Tongue (tissue), 1 donor: ENCODE measurements at regions not wholly inside any gene's neighbourhood (a gene's known extent, or its start where the extent isn't known, plus 50 kb on each side); places are given as distances from the start of the nearest gene placed in this dataset.
"Not testable (repeated sequence)": the region's sequence is repeated elsewhere in the genome, so short reads cannot be mapped to it uniquely, and the experiment has no call there.

ENCODE experiments used
- DNase-seq: peaks from one replicate; pipeline ENCODE4 v3.0.0-alpha.2; 2015

DNA sequence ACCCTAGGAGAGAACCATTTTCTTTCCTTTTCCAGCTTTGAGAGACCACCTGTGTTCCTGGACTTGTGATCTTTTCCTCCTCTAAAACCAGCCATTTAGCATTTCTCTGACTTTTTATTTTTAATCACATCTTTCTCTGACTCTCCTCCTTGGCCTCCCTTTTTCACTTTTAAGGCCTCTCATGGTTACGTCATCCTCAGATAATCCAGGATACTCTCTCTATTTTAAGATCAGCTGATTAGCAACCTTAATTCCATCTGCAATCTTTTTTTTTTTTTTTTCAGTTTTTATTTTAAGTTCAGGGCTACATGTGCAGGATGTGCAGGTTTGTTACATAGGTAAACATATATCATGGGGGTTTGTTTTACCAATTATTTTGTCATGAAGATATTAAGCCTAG is 54.0 kb downstream of the RFPL4B start:
- no peak for DNase-seq

DNA sequence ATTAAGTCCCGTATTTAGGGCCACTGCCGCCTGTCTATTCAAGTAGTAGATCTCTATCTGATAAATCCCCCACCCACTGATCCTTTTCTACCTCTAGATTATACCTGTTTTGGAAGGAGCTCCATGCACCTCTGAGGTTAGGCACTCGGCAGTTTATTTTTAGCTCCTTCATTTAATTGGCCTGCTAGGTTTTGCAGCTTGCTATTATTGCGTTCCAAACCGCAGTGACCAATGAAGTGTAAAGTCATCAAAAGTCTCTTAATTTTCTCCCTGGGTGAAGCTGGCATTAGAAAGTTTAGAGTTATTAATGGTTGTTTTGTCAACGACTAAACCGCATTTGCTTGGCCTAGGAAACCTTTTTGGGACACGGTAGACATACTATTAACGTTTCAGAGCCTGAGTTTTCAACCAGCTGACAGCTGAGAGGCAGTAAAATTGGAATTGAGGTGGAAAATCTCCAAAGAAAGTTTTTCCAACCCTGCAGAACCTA is 60.0 kb downstream of the RFPL4B start:
- peak; percentile 24 for DNase-seq

DNA sequence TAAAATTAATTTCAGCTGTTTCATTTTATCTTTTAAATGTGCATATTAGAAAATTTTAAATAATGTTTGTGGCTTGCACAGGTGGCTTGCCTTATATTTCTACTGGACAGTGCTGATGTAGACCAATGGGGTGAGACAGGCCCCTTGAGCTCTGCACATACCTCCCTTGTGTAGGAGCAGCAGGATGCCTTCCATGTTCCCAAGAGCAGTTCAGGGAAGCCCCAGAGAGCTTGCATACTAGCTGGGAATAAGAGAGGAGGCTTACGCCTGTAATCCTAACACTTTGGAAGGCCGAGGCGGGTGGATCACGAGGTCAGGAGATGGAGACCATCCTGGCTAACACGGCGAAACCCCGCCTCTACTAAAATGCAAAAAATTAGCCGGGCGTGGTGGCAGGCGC is 61.4 kb downstream of the RFPL4B start:
- DNase-seq: no peak

DNA sequence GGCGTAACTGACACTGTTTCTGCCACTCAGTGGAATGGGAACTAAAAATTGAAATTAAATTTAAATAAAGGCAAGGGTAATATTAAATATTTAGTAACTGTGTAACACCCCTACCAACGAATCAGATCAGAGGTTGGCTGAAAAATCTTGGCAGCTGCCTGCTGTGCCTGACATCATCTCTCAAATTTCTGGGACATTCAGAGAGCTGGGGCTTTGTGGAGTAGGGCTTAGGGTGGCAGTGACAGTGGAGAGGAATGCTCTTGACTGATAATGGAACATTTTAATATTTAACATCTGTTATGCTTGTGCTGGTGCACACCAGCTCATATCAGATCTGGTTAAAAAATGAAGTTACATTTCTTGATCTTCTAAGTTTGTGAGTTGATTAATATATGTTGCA is 62.2 kb downstream of the RFPL4B start:
- DNase-seq: peak; percentile 75

DNA sequence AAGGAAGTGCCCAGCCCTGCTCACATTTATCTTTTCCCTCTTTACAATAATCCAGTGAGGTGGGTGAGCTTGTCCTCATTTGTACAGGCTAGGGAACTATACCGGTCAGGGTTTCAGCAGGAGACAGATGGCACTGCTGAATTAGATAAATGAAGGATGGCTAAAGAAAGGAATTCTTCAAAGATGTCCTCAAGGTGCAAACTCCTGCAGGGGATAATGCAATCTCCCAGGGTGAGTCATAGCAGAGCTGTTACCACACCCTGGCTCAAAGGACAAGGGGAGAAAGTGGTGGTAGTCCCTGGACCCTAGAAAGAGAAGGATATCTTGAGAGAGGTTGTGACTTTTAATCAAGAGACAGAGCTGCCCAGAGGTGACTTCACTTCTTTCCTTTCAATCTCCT is 66.7 kb downstream of the RFPL4B start:
- DNase-seq: no peak

DNA sequence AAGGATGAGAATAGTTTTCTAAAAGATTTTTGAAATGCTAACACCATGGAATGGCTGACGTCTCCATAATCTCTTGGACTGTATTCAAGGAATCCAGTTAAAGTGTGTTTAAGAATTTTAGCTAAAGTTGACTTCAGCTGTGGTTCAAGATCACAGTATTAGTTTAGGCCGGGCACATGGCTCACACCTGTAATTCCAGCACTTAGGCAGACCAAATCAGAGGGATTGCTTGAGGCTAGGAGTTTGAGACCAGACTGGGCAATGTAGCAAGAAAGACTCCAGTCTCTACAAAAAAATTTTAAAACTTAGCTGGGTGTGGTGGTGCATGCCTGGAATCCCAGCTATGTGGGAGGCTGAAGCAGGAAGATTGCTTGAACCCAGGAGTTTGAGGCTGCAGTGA is 68.2 kb downstream of the RFPL4B start:
- no peak for DNase-seq

DNA sequence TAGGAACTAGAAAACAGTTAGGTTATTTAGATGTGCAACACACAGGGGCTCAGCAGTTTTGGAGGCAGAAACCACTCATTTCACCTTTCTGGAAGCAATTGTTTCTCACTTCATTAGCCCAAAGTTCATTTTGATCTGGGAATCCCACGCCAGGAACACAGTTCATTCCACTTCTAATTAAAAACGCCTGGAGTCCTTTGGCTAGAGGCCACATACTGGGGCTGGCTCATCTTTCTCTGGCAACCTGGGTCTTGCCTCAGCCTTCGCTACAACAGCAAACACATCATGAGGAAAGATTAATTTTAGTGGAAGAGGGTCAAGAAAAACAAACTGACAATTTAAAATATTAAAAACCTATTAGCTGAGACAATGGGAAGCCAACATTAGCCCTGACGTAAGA is 69.7 kb downstream of the RFPL4B start:
- DNase-seq: peak; percentile 24

DNA sequence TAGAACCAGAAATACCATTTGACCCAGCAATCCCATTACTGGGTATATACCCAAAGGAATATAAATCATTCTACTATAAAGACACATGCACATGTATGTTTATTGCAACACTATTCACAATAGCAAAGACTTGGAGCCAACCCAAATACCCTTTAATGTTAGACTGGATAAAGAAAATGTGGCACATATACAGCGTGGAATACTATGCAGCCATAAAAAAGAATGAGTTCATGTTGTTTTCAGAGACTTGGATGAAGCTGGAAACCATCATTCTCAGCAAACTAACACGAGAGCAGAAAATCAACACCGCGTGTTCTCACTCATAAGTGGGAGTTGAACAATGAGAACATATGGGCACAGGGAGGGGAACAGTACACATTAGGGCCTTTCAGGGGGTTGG is 79.9 kb downstream of the RFPL4B start:
- DNase-seq: not testable (repeated sequence)

DNA sequence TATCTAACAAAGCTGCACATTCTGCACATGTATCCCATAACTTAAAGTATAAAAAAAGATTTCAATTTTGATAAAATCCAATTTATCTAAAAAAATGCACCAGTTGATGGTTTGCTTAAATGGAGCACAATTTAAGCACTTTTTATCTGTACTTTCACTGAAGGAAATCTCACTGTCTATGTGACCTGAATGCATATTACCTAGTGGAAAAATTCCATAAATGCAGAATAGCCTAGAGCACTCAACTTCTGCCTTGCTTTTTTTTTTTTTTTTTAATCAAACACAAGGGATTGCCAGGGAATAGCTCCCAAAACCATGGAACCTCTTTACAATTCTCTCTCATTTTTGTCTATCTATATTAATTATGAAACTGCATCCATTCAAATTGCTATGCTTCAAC is 80.4 kb downstream of the RFPL4B start:
- no peak for DNase-seq

DNA sequence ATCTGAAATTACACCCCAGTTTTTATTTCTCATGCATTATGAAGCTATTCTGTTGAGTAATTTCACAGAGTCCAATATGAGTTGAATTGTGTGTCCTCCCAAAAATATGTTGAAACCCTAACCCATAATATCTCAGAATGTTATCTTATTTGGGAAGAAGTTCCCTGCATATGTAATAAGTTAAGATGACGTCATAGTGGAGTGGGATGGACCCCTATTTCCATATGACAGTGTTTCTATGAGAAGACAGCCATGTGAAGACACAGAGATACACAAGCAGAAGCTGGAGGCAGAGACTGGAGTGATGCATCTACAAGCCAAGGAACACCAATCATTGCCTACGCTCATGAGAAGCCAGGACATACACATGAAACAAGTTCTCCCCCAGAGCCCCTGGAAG is 81.3 kb downstream of the RFPL4B start:
- DNase-seq: no peak

DNA sequence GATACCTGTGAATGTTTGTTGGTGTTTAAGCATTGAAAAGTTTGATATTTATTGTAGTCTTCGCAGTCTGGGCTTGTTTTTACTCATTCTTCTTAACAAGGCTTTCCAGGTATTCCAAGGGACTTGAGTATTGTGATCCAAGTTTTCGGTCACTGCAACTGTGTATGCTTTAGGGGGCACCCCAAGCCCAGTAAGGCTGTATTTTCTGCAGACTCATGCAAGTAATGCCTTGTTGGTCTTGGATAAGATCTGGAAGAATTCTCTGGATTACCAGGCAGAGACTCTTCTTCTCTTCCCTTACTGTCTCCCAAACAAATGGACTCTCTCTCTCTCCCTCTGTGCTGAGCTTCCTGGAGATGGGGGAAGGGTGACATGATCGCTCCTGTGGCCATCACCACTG is 82.1 kb downstream of the RFPL4B start:
- DNase-seq: peak; percentile 9

DNA sequence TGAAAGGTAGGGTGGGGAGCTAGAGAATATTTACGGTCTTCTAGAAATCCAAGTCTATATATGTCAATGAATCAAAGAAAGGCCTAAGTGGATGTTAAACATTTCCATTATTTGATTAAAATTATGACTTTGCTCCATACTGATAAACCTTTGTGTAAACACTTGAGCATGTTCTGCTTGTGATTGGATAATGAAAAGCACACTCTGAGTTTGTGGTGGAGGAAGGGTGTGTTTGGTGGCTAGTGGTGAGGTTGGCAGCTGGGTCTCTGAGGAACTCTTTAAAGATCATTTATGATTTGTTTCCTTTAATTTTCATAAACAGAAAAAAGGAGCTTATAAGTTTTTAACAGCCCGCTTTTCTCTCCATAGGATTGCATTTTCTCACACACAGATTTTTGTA is 84.7 kb downstream of the RFPL4B start:
- no peak for DNase-seq

DNA sequence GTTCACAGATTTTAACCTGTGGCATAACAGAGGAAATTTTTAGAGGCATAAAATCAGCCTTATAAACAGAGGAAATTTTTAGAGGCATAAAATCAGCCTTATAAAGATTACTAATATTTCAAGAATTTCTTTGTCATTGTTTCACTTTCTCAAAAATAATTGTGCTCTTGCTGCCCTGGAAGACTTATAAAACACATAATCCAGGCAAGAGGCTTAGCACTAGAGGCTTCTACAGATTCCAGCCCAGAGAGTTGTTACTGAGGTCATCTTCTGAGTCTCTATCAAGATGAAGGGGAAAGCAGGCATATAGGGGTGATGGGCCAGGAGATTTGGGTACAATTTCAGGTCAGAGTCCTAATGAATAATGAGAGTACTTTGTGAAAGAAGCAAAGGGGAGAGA is 85.7 kb downstream of the RFPL4B start:
- DNase-seq: no peak

DNA sequence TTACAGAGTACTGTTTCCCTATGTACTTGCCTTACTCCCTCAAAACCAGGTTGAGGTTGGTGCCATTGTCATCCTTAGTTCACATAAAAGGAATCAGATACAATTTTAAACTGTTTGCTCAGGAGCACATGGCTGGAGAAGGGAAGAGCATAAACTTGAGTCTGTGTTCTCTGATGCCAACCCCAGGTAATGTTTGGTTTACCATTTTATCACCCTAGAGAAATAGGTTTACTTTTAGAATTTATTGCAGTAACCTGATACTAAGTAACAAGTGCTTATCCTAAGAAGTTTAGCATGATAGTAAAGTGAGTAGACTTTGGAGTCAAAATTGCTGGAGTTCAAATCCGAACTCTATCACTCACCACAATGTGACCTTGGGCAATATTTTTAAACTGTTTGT is 86.3 kb downstream of the RFPL4B start:
- DNase-seq: no peak

DNA sequence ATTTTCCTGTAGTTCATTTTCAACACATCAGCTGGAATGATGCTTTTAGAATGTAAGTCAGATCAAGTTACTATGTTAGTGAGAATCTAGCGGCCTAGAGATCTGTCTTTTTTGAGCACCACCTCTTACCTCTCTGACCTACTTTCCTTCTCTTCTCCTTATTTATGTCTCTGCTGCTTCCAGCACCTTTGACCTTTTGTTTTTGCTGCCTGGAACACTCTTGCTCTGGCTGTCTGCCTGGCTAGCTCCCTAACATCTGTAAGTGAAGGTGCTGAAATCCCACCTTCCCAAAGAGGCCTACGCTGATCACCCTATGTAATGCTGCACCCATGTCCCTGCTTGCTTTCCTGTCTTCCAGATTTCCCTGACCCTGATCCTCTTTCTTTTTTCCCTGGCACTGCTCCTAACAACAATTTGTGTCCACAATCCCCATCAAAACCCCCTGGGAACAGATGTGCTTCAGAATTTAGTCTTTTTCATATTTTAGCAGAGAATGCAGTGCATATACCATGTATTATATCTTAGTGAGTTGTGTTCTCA is 87.8 kb downstream of the RFPL4B start:
- DNase-seq: peak; percentile 45

DNA sequence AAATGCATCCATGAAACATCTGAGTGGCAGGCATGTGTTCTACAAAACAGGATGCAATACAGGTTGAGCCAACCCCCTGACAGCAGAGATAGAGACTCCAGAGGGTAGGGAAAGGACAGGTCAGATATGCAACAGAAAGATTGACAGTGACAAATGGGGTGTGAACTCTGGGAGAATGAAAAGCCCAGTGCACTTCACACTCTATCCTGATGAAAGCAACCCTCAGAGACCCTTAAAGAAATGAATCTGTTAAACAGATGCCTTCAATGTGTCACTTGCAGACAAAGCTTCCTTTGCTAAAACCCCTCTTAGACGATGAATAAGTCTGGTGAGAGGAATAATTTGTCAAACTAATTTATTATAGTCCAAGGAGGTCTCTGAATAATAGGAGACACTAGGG is 89.9 kb downstream of the RFPL4B start:
- peak; percentile 51 for DNase-seq

DNA sequence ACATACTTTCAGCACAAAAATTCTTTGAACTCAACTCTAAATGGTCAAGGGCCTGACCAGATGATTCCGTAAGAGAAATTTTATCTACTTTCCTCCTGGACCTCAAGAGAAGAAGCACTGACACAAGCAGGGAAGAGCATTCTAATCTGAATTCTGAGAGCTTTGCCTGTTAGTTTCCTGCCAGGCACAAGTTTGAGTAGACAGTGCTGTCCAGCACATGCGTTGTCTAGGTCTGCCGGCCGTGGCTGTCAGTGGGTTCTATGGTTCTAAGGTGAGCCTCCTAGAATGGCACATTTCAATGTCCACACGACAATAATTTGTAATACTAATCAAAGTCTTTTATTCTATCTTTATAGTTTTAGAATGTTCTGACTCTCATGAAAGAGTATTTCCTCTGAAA is 91.9 kb downstream of the RFPL4B start:
- peak; percentile 19 for DNase-seq

DNA sequence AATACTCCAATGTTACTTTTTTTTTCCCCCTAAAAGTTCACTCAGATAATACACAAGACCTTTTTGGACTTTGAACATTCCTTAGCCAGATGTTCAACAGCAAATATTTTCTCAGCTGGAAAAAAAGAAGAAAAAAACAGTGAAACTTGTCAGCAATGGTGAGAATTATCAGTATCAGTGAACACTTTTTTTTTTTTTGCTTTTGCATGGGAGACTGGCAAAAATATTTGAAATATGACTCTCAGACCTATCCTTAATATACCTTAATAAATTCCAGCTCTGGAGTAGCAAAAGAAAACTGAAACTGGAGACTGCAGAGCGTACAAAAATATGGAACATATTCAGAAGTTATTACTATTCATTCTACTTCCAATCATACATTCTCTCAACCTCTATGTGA is 92.3 kb downstream of the RFPL4B start:
- DNase-seq: no peak

DNA sequence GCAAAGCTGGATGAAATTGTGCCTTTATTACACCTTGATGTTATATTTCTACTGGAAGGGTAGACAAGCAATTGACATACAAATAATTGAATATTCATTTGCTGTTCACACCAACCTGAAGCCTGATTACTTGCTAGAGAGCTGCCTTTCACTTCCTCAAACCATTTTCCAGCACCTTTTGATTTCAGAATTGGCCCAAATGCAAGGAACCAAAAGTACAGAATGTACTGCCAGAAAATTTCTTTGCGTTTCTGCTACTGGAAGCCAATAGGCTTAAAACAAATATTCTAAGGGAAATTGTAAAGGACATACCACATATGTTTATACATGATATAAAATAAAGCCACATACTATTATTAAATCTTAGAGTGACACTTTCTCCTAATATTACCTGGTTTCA is 94.5 kb downstream of the RFPL4B start:
- DNase-seq: peak; percentile 55

DNA sequence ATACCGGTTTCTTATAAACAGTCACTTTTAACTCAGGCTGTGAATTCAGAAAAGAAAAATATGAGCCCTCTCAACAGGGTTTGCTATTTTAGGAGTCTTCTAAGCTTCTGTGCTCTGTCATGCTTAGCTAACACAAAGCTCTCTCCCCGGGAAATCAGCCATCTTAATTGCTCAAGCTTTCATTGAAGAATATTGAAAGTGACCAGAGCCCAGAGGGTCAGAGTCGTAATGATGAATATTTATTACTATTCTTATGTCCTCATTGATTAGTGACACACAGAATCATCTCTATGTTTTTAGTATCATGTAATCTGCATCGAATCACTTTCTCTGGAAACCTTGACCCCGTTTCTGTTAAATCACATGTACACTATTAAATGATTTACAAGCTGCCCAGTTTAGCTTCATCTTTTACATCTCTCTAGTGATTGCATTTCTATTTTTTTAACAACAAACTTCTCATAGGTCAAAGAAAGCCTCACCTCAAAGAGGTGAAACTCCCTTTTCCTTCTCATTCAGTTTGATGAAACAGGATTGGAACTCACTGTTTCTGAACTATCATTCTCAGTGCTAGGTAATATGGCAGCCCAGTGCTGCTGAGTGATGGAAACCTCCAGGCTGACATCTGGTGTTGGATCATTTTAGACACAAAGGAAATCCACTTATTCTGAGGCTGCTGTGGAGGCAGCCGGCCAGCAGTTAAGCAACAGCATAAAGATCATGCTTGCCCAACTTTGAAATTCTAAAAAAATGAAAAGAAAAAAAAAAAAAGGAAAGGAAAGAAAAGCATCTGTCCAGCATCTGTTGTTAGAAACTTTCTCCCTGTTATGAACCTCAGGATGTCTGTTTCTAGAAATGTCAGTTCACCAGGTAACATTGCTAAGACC is 96.3 kb downstream of the RFPL4B start:
- peak; percentile 86 for DNase-seq

DNA sequence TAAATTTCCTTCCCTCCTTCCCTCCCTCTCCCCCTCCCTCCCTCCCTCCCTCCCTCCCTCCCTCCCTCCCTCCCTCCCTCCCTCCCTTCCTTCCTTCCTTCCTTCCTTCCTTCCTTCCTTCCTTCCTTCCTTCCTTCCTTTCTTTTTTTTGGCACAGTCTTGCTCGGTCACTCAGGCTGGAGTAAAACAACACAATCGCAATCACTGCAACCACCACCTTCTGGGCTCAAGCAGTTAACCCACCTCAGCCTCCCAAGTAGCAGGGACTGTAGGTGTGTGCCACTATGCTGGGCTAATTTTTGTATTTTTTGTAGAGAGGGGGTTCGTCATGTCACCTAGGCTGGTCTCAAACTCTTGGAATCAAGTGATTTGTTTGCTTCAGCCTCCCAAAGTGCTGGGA is 101.7 kb downstream of the RFPL4B start:
- DNase-seq: not testable (repeated sequence)

DNA sequence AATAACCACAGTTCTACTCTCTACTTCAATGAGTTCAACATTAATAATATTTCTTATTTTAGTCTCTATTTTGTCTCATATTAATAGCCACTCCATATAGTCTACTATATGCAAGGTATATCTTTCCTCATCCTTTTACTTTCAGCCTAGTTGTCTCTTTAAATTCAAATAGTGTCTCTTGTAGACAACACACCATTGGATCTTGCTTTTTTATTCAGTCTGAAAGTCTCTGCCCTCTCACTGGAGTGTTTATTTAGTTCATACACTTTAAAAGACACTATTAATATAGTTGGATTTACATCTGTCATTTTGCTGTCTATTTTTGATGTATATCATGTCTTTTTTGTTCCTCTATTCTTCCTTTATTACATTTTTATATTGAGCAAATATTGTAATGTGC is 103.5 kb downstream of the RFPL4B start:
- DNase-seq: no peak

DNA sequence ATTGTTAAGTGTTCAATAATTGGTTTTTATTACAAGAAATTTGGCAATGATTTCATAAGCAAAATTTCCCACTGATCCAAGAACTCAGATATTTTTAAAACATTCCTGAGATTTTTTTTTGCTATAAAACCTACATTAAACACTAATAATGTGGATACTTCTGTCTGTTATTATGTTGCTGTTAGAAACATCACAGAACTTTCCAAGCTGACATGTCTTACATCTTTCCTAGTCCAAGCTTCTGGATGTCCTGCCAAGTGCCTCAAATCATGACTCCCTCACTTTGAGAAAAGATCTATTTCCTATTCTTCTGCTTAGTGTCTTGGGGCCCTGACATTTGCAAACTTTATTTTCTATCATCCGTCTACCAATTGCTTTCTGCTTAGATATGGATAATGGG is 110.8 kb downstream of the RFPL4B start:
- no peak for DNase-seq

DNA sequence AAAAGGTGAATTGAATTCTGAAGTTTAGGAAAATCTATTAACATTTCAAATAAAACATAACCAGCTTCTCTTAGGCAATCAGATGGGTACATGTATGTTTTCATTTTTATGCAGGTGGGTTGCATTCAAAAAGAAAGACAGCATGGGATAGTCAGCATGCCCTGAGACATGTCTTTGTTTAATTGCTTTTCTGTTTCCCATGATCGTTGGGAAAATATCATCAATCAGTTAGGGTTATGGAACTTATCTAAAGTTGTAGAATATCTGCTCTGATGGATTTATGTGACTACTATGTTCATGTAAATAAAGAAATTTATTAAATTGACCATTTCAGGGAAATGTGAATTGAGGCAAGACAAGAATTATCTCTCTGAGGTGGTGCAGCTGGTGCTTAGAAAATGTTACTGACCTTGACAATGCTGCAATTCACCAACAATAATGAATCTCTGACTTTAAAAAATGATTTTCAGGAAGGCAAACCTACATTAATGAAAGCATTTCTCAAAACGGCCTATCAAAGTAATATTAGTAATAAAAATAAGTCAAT is 112.7 kb downstream of the RFPL4B start:
- DNase-seq: no peak
